K562 (cell line): ENCODE measurements at regions not wholly inside any gene's neighbourhood (a gene's known extent, or its start where the extent isn't known, plus 50 kb on each side); places are given as distances from the start of the nearest gene placed in this dataset.

Source experiments
- BACH1 ChIP-seq: fragments of 200-800 bp; sonication (Bioruptor generic); IDR thresholded peaks from 2 replicates; pipeline ENCODE4 v1.6.1; 2016; ENCODE audit warnings: missing genetic modification characterization, missing compliant biosample characterization
- CBX5 ChIP-seq: IDR thresholded peaks from 2 replicates; pipeline ENCODE4 v1.6.1; 2014; ENCODE audit warnings: low read depth, borderline replicate concordance
- EZH2 ChIP-seq: IDR thresholded peaks from 2 replicates; pipeline ENCODE4 v1.6.1; 2012; ENCODE audit warnings: low read depth, mild to moderate bottlenecking, inconsistent platforms, low read length, borderline replicate concordance
- MCM5 ChIP-seq: fragments of 450-650 bp; IDR thresholded peaks from 2 replicates; pipeline ENCODE4 v1.6.1; 2016; ENCODE audit warnings: low read depth
- PCBP1 ChIP-seq: fragments of 200-400 bp; formaldehyde crosslinking; IDR thresholded peaks from 2 replicates; pipeline ENCODE4 v1.6.1; 2018; ENCODE audit warnings: mild to moderate bottlenecking, low read depth, low read length; ENCODE audit not compliant: poor library complexity, severe bottlenecking
- TAF1 ChIP-seq: IDR thresholded peaks from 2 replicates; pipeline ENCODE4 v1.6.1; 2011; ENCODE audit warnings: mild to moderate bottlenecking, low read length, moderate library complexity; ENCODE audit not compliant: insufficient read depth, control insufficient read depth, severe bottlenecking; ENCODE audit errors: extremely low read depth
- ZFX ChIP-seq: sonication (generic); formaldehyde crosslinking; IDR thresholded peaks from 2 replicates; pipeline ENCODE4 v1.8.0; 2022; ENCODE audit warnings: mild to moderate bottlenecking, missing genetic modification reagents, moderate library complexity

GRCh38 chr2:224094413-224094812, 55.3 kb upstream of the SERPINE2 start:
- no peak for TF ChIP-seq MCM5
- no peak for TF ChIP-seq BACH1 (tag)
- no peak for TF ChIP-seq TAF1
- no peak for TF ChIP-seq ZFX (CRISPR knock-in tag)
- no peak for TF ChIP-seq CBX5
- TF ChIP-seq EZH2, result no peak
- no peak for TF ChIP-seq PCBP1
